Lung (tissue), 11 donors: ENCODE measurements at regions not wholly inside any gene's neighbourhood (a gene's known extent, or its start where the extent isn't known, plus 50 kb on each side); places are given as distances from the start of the nearest gene placed in this dataset.

ENCODE experiments used
- ATAC-seq: fragments of 200-7000 bp; cut with Tn5 transposase; one replicate; pipeline ENCODE4 v1.9.1; 2020; ENCODE audit warnings: moderate number of reproducible peaks; ENCODE audit not compliant: insufficient read depth, low FRiP score
- DNase-seq, 3 donors: peaks; one replicate each; pipeline ENCODE4 v3.0.0-alpha.2; 2013 to 2017
- H3K27ac ChIP-seq, 2 donors: one replicate each; pipeline ENCODE4 v1.5.1; 2013; ENCODE audit warnings: mild to moderate bottlenecking in 2 of 2, moderate library complexity in 2 of 2, control low read depth in 1 of 2, inconsistent platforms in 1 of 2, low read depth in 1 of 2, low read length in 1 of 2
- H3K27me3 ChIP-seq, 3 donors: one replicate each; pipeline ENCODE4 v1.5.1; 2013; ENCODE audit warnings: low read length in 2 of 3; ENCODE audit not compliant: control insufficient read depth in 3 of 3, insufficient read depth in 3 of 3
- H3K36me3 ChIP-seq, 4 donors: one replicate each; pipeline ENCODE4 v1.5.1; 2013; ENCODE audit warnings: low read length in 4 of 4, mild to moderate bottlenecking in 1 of 4, moderate library complexity in 1 of 4; ENCODE audit not compliant: control insufficient read depth in 4 of 4, insufficient read depth in 4 of 4
- H3K4me1 ChIP-seq, 5 donors: one replicate each; pipeline ENCODE4 v1.5.1; 2013; ENCODE audit warnings: low read length in 5 of 5, mild to moderate bottlenecking in 2 of 5, moderate library complexity in 1 of 5; ENCODE audit not compliant: control insufficient read depth in 5 of 5, insufficient read depth in 5 of 5
- H3K4me3 ChIP-seq: one replicate; pipeline ENCODE4 v1.5.1; 2013; ENCODE audit warnings: mild to moderate bottlenecking, control low read depth, moderate library complexity
- H3K9ac ChIP-seq, 2 donors: one replicate each; pipeline ENCODE4 v1.5.1; 2013; ENCODE audit warnings: low read length in 2 of 2, control low read depth in 1 of 2; ENCODE audit not compliant: insufficient read depth in 1 of 2
- H3K9me3 ChIP-seq, 4 donors: one replicate each; pipeline ENCODE4 v1.5.1; 2013; ENCODE audit warnings: low read length in 3 of 4, mild to moderate bottlenecking in 1 of 4, moderate library complexity in 1 of 4; ENCODE audit not compliant: control insufficient read depth in 4 of 4, insufficient read depth in 3 of 4
- WGBS, 2 donors: extraction: QIAGEN DNeasy Blood & Tissue Kit; methylation state at CpG; one replicate each; pipeline ENCODE4 v1.1.7; 2013; 5-methylcytosine and 5-hydroxymethylcytosine counted together
- TF ChIP-seq, protein P1 (sequence below): IDR thresholded peaks from 2 replicates; pipeline ENCODE4 v1.5.1; 2012; ENCODE audit warnings: mild to moderate bottlenecking; ENCODE audit errors: control extremely low read depth, extremely low read depth
- donor health status: control.
- donor health status: control.
- donor health status: Bipolar disorder and iron deficiency.
- donor health status: healthy.
- donor health status: DM: yes; HTN: yes; CAD: no.

GRCh38 chr5:67493676-67494075 lies 297.1 kb upstream of the CD180 start:
- no peak for ATAC-seq
- no peaks in the 10 kb centered on the region for H3K27me3 ChIP-seq
- H3K9me3 ChIP-seq: no peaks in the 10 kb centered on the region
- peak in 2 of 3 donors; percentile 34 to 54 for DNase-seq
- H3K4me1 ChIP-seq: peaks cover 0 to 27% (median 6%) of the 10 kb centered on the region in 5 donors
- peak overlapping the region in 1 of 2 donors; percentile 32 for H3K27ac ChIP-seq
- TF ChIP-seq, protein P1, sequence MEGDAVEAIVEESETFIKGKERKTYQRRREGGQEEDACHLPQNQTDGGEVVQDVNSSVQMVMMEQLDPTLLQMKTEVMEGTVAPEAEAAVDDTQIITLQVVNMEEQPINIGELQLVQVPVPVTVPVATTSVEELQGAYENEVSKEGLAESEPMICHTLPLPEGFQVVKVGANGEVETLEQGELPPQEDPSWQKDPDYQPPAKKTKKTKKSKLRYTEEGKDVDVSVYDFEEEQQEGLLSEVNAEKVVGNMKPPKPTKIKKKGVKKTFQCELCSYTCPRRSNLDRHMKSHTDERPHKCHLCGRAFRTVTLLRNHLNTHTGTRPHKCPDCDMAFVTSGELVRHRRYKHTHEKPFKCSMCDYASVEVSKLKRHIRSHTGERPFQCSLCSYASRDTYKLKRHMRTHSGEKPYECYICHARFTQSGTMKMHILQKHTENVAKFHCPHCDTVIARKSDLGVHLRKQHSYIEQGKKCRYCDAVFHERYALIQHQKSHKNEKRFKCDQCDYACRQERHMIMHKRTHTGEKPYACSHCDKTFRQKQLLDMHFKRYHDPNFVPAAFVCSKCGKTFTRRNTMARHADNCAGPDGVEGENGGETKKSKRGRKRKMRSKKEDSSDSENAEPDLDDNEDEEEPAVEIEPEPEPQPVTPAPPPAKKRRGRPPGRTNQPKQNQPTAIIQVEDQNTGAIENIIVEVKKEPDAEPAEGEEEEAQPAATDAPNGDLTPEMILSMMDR: no peak
- WGBS, 2 donors: 83 to 87% methylated on average over 2 of the region's 2 CpGs
- no peak overlapping the region for H3K9ac ChIP-seq
- H3K36me3 ChIP-seq: no peaks in the 10 kb centered on the region
- H3K4me3 ChIP-seq: no peak overlapping the region

DNA sequence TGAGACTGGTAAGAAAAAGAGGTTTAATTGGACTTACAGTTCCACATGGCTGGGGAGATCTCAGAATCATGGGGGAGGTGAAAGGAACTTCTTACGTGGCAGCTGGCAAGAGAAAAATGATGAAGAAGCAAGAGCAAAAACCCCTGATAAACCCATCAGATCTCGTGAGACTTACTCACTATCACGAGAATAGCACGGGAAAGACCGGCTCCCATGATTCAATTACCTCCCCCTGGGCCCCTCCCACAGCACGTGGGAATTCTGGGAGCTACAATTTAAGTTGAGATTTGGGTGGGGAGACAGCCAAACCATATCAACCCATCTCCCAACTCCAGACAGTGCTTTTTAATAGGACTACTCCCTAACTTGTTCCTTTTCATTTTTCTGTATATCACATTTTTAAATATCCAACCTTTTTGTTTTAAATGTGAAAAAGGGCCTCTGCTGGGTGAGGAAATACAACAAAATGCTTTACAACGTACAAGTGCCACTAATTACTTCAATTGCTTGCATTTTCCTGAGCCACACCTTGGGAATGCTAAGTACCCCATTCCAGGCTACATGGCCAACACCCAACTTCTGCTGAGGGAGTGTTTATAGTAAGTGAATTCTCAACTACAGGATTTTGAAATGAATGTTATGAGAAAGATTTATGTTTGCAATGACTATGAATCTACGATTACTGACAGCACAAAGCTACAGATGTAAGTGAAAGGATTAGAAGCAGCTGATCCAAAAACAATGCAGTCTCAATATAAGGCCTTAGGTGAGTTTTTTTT lies 294.1 kb upstream of the CD180 start:
- Histone ChIP-seq H3K9ac (no peak overlapping the region), H3K27me3 (no peaks in the 10 kb centered on the region), H3K4me3 (no peak overlapping the region), H3K36me3 (no peaks in the 10 kb centered on the region), H3K9me3 (no peaks in the 10 kb centered on the region), H3K27ac (peak overlapping the region in 1 of 2 donors; percentile 37), H3K4me1 (peaks cover 0 to 30% (median 6%) of the 10 kb centered on the region in 5 donors)
- ATAC-seq: peak; percentile 80
- peak; percentile 41 to 66 (median 44) for DNase-seq
- TF ChIP-seq, protein P1: no peak
- 60 to 75% methylated on average over 8 of the region's 8 CpGs for WGBS, 2 donors

- WGBS, 2 donors: 74 to 82% methylated on average over 4 of the region's 4 CpGs
- no peaks in the 10 kb centered on the region for H3K27me3 ChIP-seq
- no peaks in the 10 kb centered on the region for H3K9me3 ChIP-seq
- no peak overlapping the region for H3K27ac ChIP-seq
- no peak overlapping the region for H3K9ac ChIP-seq
- ATAC-seq: no peak
- no peak overlapping the region for H3K4me3 ChIP-seq
- peak in 2 of 3 donors; percentile 61 to 68 for DNase-seq
- TF ChIP-seq, protein P1: no peak
- no peaks in the 10 kb centered on the region for H3K36me3 ChIP-seq
- peaks cover 0 to 21% (median 3%) of the 10 kb centered on the region in 5 donors for H3K4me1 ChIP-seq
Observed at GRCh38 chr5:67488885-67489284, 292.3 kb upstream of the CD180 start.
